ENCODE measurements at regions not wholly inside any gene's neighbourhood (a gene's known extent, or its start where the extent isn't known, plus 50 kb on each side); places are given as distances from the start of the nearest gene placed in this dataset.

GRCh38 chr15:53159458-53159857 is 369.3 kb upstream of the ONECUT1 start:
- H3K27ac ChIP-seq: no peak overlapping the region
- no peaks in the 10 kb centered on the region for H3K36me3 Mint-ChIP-seq

DNA sequence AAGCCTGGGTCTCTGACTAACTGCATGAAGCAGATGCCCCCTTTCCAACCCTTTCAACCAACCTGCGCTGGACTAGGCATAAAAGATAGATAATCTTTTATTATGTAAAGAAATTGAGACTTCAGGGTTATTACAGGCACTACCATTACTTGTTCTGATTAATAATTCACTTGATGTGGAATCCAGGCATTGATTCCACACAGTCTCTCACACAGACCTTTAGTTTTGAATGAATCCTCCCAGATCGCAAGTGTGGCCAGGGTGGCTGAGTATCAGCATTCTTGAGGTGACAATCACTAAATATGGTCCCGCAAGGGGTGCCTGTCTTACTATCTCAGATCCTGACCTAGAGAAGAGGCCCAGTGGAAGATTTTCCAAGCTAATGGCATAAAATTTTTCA is 368.9 kb upstream of the ONECUT1 start:
- no peaks in the 10 kb centered on the region for H3K27me3 ChIP-seq
- no peak for DNase-seq (ENCODE audit: low spot score)
- no peak overlapping the region for H2AFZ ChIP-seq (replicated peaks)
- no peaks in the 10 kb centered on the region for H3K9me3 ChIP-seq (ENCODE audit: low read depth)
- Mint-ChIP-seq H3K27ac (no peak overlapping the region), H3K36me3 (no peaks in the 10 kb centered on the region), H3K27me3 (ENCODE audit: insufficient read depth, low read depth) (no peaks in the 10 kb centered on the region), H3K4me3 (no peak overlapping the region), H3K9me3 (no peaks in the 10 kb centered on the region), H3K4me1 (peaks cover 4% of the 10 kb centered on the region)
- no peak overlapping the region for H3K4me3 ChIP-seq
- H3K27ac ChIP-seq: no peak overlapping the region
- no peak overlapping the region for H3K9ac ChIP-seq
- no peak overlapping the region for H3K4me2 ChIP-seq
- no peaks in the 10 kb centered on the region for H3K4me1 ChIP-seq
- H3F3A ChIP-seq (ENCODE audit: low read depth): no peaks in the 10 kb centered on the region
- TF ChIP-seq, protein P1, sequence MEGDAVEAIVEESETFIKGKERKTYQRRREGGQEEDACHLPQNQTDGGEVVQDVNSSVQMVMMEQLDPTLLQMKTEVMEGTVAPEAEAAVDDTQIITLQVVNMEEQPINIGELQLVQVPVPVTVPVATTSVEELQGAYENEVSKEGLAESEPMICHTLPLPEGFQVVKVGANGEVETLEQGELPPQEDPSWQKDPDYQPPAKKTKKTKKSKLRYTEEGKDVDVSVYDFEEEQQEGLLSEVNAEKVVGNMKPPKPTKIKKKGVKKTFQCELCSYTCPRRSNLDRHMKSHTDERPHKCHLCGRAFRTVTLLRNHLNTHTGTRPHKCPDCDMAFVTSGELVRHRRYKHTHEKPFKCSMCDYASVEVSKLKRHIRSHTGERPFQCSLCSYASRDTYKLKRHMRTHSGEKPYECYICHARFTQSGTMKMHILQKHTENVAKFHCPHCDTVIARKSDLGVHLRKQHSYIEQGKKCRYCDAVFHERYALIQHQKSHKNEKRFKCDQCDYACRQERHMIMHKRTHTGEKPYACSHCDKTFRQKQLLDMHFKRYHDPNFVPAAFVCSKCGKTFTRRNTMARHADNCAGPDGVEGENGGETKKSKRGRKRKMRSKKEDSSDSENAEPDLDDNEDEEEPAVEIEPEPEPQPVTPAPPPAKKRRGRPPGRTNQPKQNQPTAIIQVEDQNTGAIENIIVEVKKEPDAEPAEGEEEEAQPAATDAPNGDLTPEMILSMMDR (IDR thresholded peaks at IDR 0.05): no peak
- TF ChIP-seq EZH2 (IDR thresholded peaks at IDR 0.05) (no peak), EZH2phosphoT487 (IDR thresholded peaks at IDR 0.05) (no peak)
- H4K20me1 ChIP-seq (ENCODE audit: low read depth): no peaks in the 10 kb centered on the region
- H3K36me3 ChIP-seq: no peaks in the 10 kb centered on the region
- H3K79me2 ChIP-seq (ENCODE audit: low read depth): no peaks in the 10 kb centered on the region

More at GRCh38 chr15:53159458-53159857, 369.3 kb upstream of the ONECUT1 start:
- H3K27ac Mint-ChIP-seq: no peak overlapping the region
- H3K27me3 ChIP-seq: no peaks in the 10 kb centered on the region
- no peak overlapping the region for H3K4me3 ChIP-seq
- H3F3A ChIP-seq (ENCODE audit: low read depth): no peaks in the 10 kb centered on the region
- no peak for DNase-seq (ENCODE audit: low spot score)
- TF ChIP-seq, protein P1 (IDR thresholded peaks at IDR 0.05): no peak
- TF ChIP-seq EZH2phosphoT487 (IDR thresholded peaks at IDR 0.05) (no peak), EZH2 (IDR thresholded peaks at IDR 0.05) (no peak)
- no peaks in the 10 kb centered on the region for H3K9me3 ChIP-seq (ENCODE audit: low read depth)
- no peak overlapping the region for H3K9ac ChIP-seq
- no peaks in the 10 kb centered on the region for H4K20me1 ChIP-seq (ENCODE audit: low read depth)
- no peaks in the 10 kb centered on the region for H3K36me3 ChIP-seq
- no peak overlapping the region for H2AFZ ChIP-seq (replicated peaks)
- no peaks in the 10 kb centered on the region for H3K79me2 ChIP-seq (ENCODE audit: low read depth)
- no peaks in the 10 kb centered on the region for H3K9me3 Mint-ChIP-seq
- no peaks in the 10 kb centered on the region for H3K27me3 Mint-ChIP-seq (ENCODE audit: insufficient read depth, low read depth)
- no peaks in the 10 kb centered on the region for H3K4me1 ChIP-seq
- H3K4me3 Mint-ChIP-seq: no peak overlapping the region
- H3K4me1 Mint-ChIP-seq: peaks cover 4% of the 10 kb centered on the region
- no peak overlapping the region for H3K4me2 ChIP-seq

- H3K4me3 ChIP-seq: no peak overlapping the region
- H3F3A ChIP-seq (ENCODE audit: low read depth): peaks cover 12% of the 10 kb centered on the region
- H3K9me3 ChIP-seq (ENCODE audit: low read depth): no peaks in the 10 kb centered on the region
- H3K4me1 Mint-ChIP-seq: peaks cover 37% of the 10 kb centered on the region
- H3K27ac Mint-ChIP-seq: no peak overlapping the region
- H3K27me3 Mint-ChIP-seq (ENCODE audit: insufficient read depth, low read depth): no peaks in the 10 kb centered on the region
- H3K79me2 ChIP-seq (ENCODE audit: low read depth): no peaks in the 10 kb centered on the region
- H3K27ac ChIP-seq: no peak overlapping the region
- TF ChIP-seq EZH2 (IDR thresholded peaks at IDR 0.05) (no peak), EZH2phosphoT487 (IDR thresholded peaks at IDR 0.05) (no peak)
- TF ChIP-seq, protein P1 (IDR thresholded peaks at IDR 0.05): no peak
- no peaks in the 10 kb centered on the region for H3K36me3 ChIP-seq
- H3K36me3 Mint-ChIP-seq: no peaks in the 10 kb centered on the region
- peak; percentile 2 for DNase-seq (ENCODE audit: low spot score)
- H3K27me3 ChIP-seq: no peaks in the 10 kb centered on the region
- peaks cover 5% of the 10 kb centered on the region for H3K9me3 Mint-ChIP-seq
- no peaks in the 10 kb centered on the region for H4K20me1 ChIP-seq (ENCODE audit: low read depth)
- H3K4me3 Mint-ChIP-seq: no peak overlapping the region
- H3K4me2 ChIP-seq: no peak overlapping the region
- peaks cover 18% of the 10 kb centered on the region for H3K4me1 ChIP-seq
- H3K9ac ChIP-seq: no peak overlapping the region
- no peak overlapping the region for H2AFZ ChIP-seq (replicated peaks)
Measured at GRCh38 chr15:53133255-53133850, 343.2 kb upstream of the ONECUT1 start.
